ENCODE measurements at regions not wholly inside any gene's neighbourhood (a gene's known extent, or its start where the extent isn't known, plus 50 kb on each side); places are given as distances from the start of the nearest gene placed in this dataset.

GRCh38 chr5:171713152-171713551 is 72.5 kb upstream of the SMIM23 start:
- no peaks in the 10 kb centered on the region for H3K36me3 Mint-ChIP-seq
- POLR2A ChIA-PET: no interaction called here
- peaks cover 4% of the 10 kb centered on the region for H3K9me3 Mint-ChIP-seq
- peaks cover 2% of the 10 kb centered on the region; the same call in 1 of the 2 replicates for H3K27me3 Mint-ChIP-seq (ENCODE audit: low read depth)
- CTCF ChIA-PET: no interaction called here
- ATAC-seq (no peak), DNase-seq (ENCODE audit: low spot score) (no peak)
- H3K4me3 Mint-ChIP-seq: no peak overlapping the region
- H3K27ac Mint-ChIP-seq: no peak overlapping the region
- H3K4me1 Mint-ChIP-seq: peaks cover 6% of the 10 kb centered on the region; the same call in 1 of the 2 replicates
- TF ChIP-seq CTCF (IDR thresholded peaks at IDR 0.05) (no peak), ZNF317 (CRISPR knock-in tag; IDR thresholded peaks at IDR 0.05; ENCODE audit: borderline replicate concordance, low read depth) (no peak), CBFB (CRISPR knock-in tag; IDR thresholded peaks at IDR 0.05; ENCODE audit: low read depth) (no peak), FOXP1 (CRISPR knock-in tag; IDR thresholded peaks at IDR 0.05; ENCODE audit: borderline replicate concordance) (no peak), FOXP4 (CRISPR knock-in tag; IDR thresholded peaks at IDR 0.05) (no peak), ZMAT4 (CRISPR knock-in tag; IDR thresholded peaks at IDR 0.05) (no peak), ZNF138 (CRISPR knock-in tag; conservative IDR thresholded peaks at IDR 0.05) (no peak), ZNF263 (CRISPR knock-in tag; IDR thresholded peaks at IDR 0.05; ENCODE audit: low read depth) (no peak), ATF2 (CRISPR knock-in tag; IDR thresholded peaks at IDR 0.05; ENCODE audit: borderline replicate concordance, low read depth) (no peak), RELA (CRISPR knock-in tag; IDR thresholded peaks at IDR 0.05; ENCODE audit: borderline replicate concordance) (no peak), CREM (CRISPR knock-in tag; IDR thresholded peaks at IDR 0.05) (no peak), GRHL2 (CRISPR knock-in tag; IDR thresholded peaks at IDR 0.05; ENCODE audit: insufficient replicate concordance, severe bottlenecking) (no peak), ZNF121 (CRISPR knock-in tag; IDR thresholded peaks at IDR 0.05) (no peak), FOXJ3 (CRISPR knock-in tag; IDR thresholded peaks at IDR 0.05; ENCODE audit: borderline replicate concordance) (no peak), STAT6 (CRISPR knock-in tag; conservative IDR thresholded peaks at IDR 0.05; ENCODE audit: low read depth) (no peak), MLX (CRISPR knock-in tag; IDR thresholded peaks at IDR 0.05) (no peak), HMGXB4 (CRISPR knock-in tag; IDR thresholded peaks at IDR 0.05) (no peak), TCF7 (CRISPR knock-in tag; IDR thresholded peaks at IDR 0.05; ENCODE audit: low read depth) (no peak), HMGA2 (CRISPR knock-in tag; IDR thresholded peaks at IDR 0.05) (no peak)

All from WTC11 (cell line).